T-cell (primary cell): ENCODE measurements at regions not wholly inside any gene's neighbourhood (a gene's known extent, or its start where the extent isn't known, plus 50 kb on each side); places are given as distances from the start of the nearest gene placed in this dataset.

Source experiments
- ATAC-seq, 4 experiments: fragments of 200-7000 bp in 3 of 4; fragments of 150-1000 bp in 1 of 4; cut with Tn5 transposase; replicated peaks in 1 of 4; 1 replicate in 3 of 4; 2 replicates in 1 of 4; pipeline ENCODE4 v1.10.0; 2021; ENCODE audit warnings: moderate library complexity in 3 of 4, mild to moderate bottlenecking in 2 of 4, moderate number of reproducible peaks in 1 of 4
- CTCF ChIA-PET, 2 donors: fragments of 300-600 bp; sonication (Branson Sonifier 250); formaldehyde crosslinking; loops; one replicate each; lab custom pipeline; 2022; ENCODE audit warnings: antibody characterized with exemption in 2 of 2; lab: Charles Lee
- POLR2A ChIA-PET, 2 donors: fragments of 300-600 bp; sonication (Branson Sonifier 250); formaldehyde crosslinking; loops; one replicate each; lab custom pipeline; 2022; ENCODE audit warnings: antibody characterized with exemption in 2 of 2; lab: Charles Lee
- DNase-seq, 35 experiments: peaks; one replicate each; pipeline versions ENCODE4 v3.0.0 to v3.0.0-alpha.2; 2013 to 2023
- H3K27ac ChIP-seq: one replicate; pipeline ENCODE4 v1.5.1; 2013; ENCODE audit warnings: low read length
- H3K27me3 ChIP-seq, 2 experiments: replicated peaks in 1 of 2; 1 replicate in 1 of 2; 2 replicates in 1 of 2; pipeline versions ENCODE4 v1.6.1 to v1.7.0; 2013; ENCODE audit warnings: low read length in 1 of 2, mixed read lengths in 1 of 2; ENCODE audit not compliant: control insufficient read depth in 2 of 2, insufficient read depth in 2 of 2; ENCODE audit errors: extremely low read depth in 1 of 2
- H3K36me3 ChIP-seq, 2 donors: 1 replicate in 1 of 2; 2 replicates in 1 of 2; pipeline versions ENCODE4 v1.6.1 to v1.7.0; 2013; ENCODE audit warnings: low read length in 1 of 2; ENCODE audit not compliant: control insufficient read depth in 2 of 2, insufficient read depth in 1 of 2; ENCODE audit errors: extremely low read depth in 1 of 2
- H3K4me1 ChIP-seq, 2 experiments: 1 replicate in 1 of 2; 2 replicates in 1 of 2; pipeline versions ENCODE4 v1.6.1 to v1.7.0; 2013; ENCODE audit warnings: low read length in 2 of 2, mixed read lengths in 1 of 2; ENCODE audit not compliant: insufficient read depth in 2 of 2, control insufficient read depth in 1 of 2; ENCODE audit errors: extremely low read depth in 1 of 2
- H3K4me3 ChIP-seq, 2 donors: 1 replicate in 1 of 2; 2 replicates in 1 of 2; pipeline versions ENCODE4 v1.5.1 to v1.7.0; 2013; ENCODE audit warnings: mild to moderate bottlenecking in 2 of 2, low read length in 1 of 2, moderate library complexity in 1 of 2; ENCODE audit not compliant: control insufficient read depth in 1 of 2; ENCODE audit errors: extremely low read depth in 1 of 2
- H3K9me3 ChIP-seq: 2 replicates; pipeline ENCODE4 v1.7.0; 2013
- H3K27ac Mint-ChIP-seq, 2 donors: one replicate each; pipeline ENCODE4 v1.8.0; 2020 to 2021; ENCODE audit warnings: mild to moderate bottlenecking in 2 of 2, mixed read lengths in 2 of 2
- H3K27me3 Mint-ChIP-seq, 2 donors: one replicate each; pipeline ENCODE4 v1.8.0; 2021 to 2022; ENCODE audit warnings: mixed read lengths in 2 of 2
- H3K36me3 Mint-ChIP-seq: one replicate; pipeline ENCODE4 v1.8.0; 2021; ENCODE audit warnings: mixed read lengths
- H3K4me1 Mint-ChIP-seq, 3 donors: one replicate each; pipeline ENCODE4 v1.8.0; 2020 to 2022; ENCODE audit warnings: mixed read lengths in 3 of 3, mild to moderate bottlenecking in 1 of 3
- H3K4me3 Mint-ChIP-seq, 3 donors: one replicate each; pipeline ENCODE4 v1.8.0; 2020 to 2022; ENCODE audit warnings: mild to moderate bottlenecking in 3 of 3, mixed read lengths in 3 of 3, moderate library complexity in 3 of 3
- H3K9me3 Mint-ChIP-seq, 3 donors: one replicate each; pipeline ENCODE4 v1.8.0; 2020 to 2022; ENCODE audit warnings: mixed read lengths in 3 of 3
- WGBS: methylation state at CpG from one replicate; pipeline ENCODE4 v1.1.5; 2013; ENCODE audit warnings: missing lambda C conversion rate; ENCODE audit not compliant: insufficient coverage; 5-methylcytosine and 5-hydroxymethylcytosine counted together

GRCh38 chr2:18643326-18644114 is 54.2 kb upstream of the NT5C1B start:
- Histone ChIP-seq H3K4me1 (no peaks in the 10 kb centered on the region), H3K4me3 (no peak overlapping the region), H3K9me3 (no peaks in the 10 kb centered on the region), H3K27me3 (no peaks in the 10 kb centered on the region), H3K27ac (no peak overlapping the region), H3K36me3 (peaks cover 0 to 7% of the 10 kb centered on the region in 2 donors)
- ATAC-seq (no peak), DNase-seq (no peak)
- Mint-ChIP-seq H3K36me3 (peaks cover 67% of the 10 kb centered on the region), H3K27ac (no peak overlapping the region), H3K4me1 (no peaks in the 10 kb centered on the region), H3K9me3 (peaks cover 0 to 5% (median 4%) of the 10 kb centered on the region in 3 donors), H3K27me3 (no peaks in the 10 kb centered on the region), H3K4me3 (no peak overlapping the region)
- 90% methylated on average over 2 of the region's 5 CpGs for WGBS
- ChIA-PET CTCF (no interaction called here), POLR2A (no interaction called here)

- ATAC-seq, result no peak
Measured at GRCh38 chr2:18641823-18642222, 52.5 kb upstream of the NT5C1B start.

GRCh38 chr2:18639756-18640453 is 50.5 kb upstream of the NT5C1B start:
- POLR2A ChIA-PET, result interaction anchor here in 1 of 2 donors (0.5 kb wide), 1 partner anchor 227 kb away, joined by 3 read pairs; no protein-coding TSS in a partner anchor
- Mint-ChIP-seq H3K4me3 (no peak overlapping the region), H3K27ac (no peak overlapping the region), H3K27me3 (no peaks in the 10 kb centered on the region), H3K4me1 (no peaks in the 10 kb centered on the region), H3K36me3 (peaks cover 69% of the 10 kb centered on the region), H3K9me3 (peaks cover 10 to 30% (median 18%) of the 10 kb centered on the region in 3 donors)
- 81% methylated on average over 5 of the region's 8 CpGs for WGBS
- no peak overlapping the region for H3K27ac ChIP-seq
- H3K36me3 ChIP-seq, result peaks cover 0 to 3% of the 10 kb centered on the region in 2 donors
- no peaks in the 10 kb centered on the region for H3K9me3 ChIP-seq
- H3K4me1 ChIP-seq, result no peaks in the 10 kb centered on the region
- H3K4me3 ChIP-seq, result no peak overlapping the region
- H3K27me3 ChIP-seq, result no peaks in the 10 kb centered on the region
- DNase-seq (no peak), ATAC-seq (no peak)
- CTCF ChIA-PET, result no interaction called here

More at GRCh38 chr2:18641823-18642222, 52.5 kb upstream of the NT5C1B start:
- H3K4me3 ChIP-seq, result no peak overlapping the region
- Mint-ChIP-seq H3K36me3 (peaks cover 69% of the 10 kb centered on the region), H3K4me3 (no peak overlapping the region), H3K27ac (no peak overlapping the region), H3K27me3 (no peaks in the 10 kb centered on the region), H3K4me1 (no peaks in the 10 kb centered on the region), H3K9me3 (peaks cover 5 to 18% (median 9%) of the 10 kb centered on the region in 3 donors)
- no peaks in the 10 kb centered on the region for H3K27me3 ChIP-seq
- H3K27ac ChIP-seq, result no peak overlapping the region
- no peak for DNase-seq
- ChIA-PET POLR2A (no interaction called here), CTCF (no interaction called here)
- H3K4me1 ChIP-seq, result no peaks in the 10 kb centered on the region
- H3K36me3 ChIP-seq, result peaks cover 0 to 7% of the 10 kb centered on the region in 2 donors
- H3K9me3 ChIP-seq, result no peaks in the 10 kb centered on the region
